SHP77 (cell line): ENCODE measurements at regions not wholly inside any gene's neighbourhood (a gene's known extent, or its start where the extent isn't known, plus 50 kb on each side); places are given as distances from the start of the nearest gene placed in this dataset.

ENCODE experiments used
- DNase-seq, 2 experiments: peaks; one replicate each; lab custom pipeline; 2025; lab: John Stamatoyannopoulos, UW

GRCh38 chr18:22847392-22847791 lies 85.7 kb upstream of the RBBP8 start:
- no peak for DNase-seq

GRCh38 chr18:22847867-22848451 lies 85.2 kb upstream of the RBBP8 start:
- no peak for DNase-seq

GRCh38 chr18:22848615-22849014 lies 84.5 kb upstream of the RBBP8 start:
- no peak for DNase-seq

GRCh38 chr18:22856870-22857269 lies 76.3 kb upstream of the RBBP8 start:
- DNase-seq = no peak

GRCh38 chr18:22858121-22858520 lies 75.0 kb upstream of the RBBP8 start:
- DNase-seq = no peak

GRCh38 chr18:22860807-22861206 lies 72.3 kb upstream of the RBBP8 start:
- DNase-seq = no peak

- DNase-seq = no peak
These were observed 67.6 kb upstream of the RBBP8 start for GRCh38 chr18:22865354-22866116.

- no peak for DNase-seq
These were observed 64.3 kb upstream of the RBBP8 start for GRCh38 chr18:22868831-22869230.

GRCh38 chr18:22871809-22872525 lies 61.2 kb upstream of the RBBP8 start:
- DNase-seq = no peak

GRCh38 chr18:22872900-22873537 lies 60.1 kb upstream of the RBBP8 start:
- DNase-seq = no peak

GRCh38 chr18:22879293-22879692 lies 53.8 kb upstream of the RBBP8 start:
- no peak for DNase-seq

- DNase-seq = no peak
These were observed 51.0 kb upstream of the RBBP8 start for GRCh38 chr18:22882084-22882483.

- DNase-seq = no peak
These were observed 49.9 kb upstream of the RBBP8 start for GRCh38 chr18:22883179-22883578.
